A673 (cell line): ENCODE measurements at regions not wholly inside any gene's neighbourhood (a gene's known extent, or its start where the extent isn't known, plus 50 kb on each side); places are given as distances from the start of the nearest gene placed in this dataset.

Experiments used
- BruUV-seq: library from RNA; stranded (reverse); fragments of 400-500 nt; replicated peaks from 2 replicates; lab custom pipeline; 2021; lab: Mats Ljungman, UMichigan
- CTCF ChIA-PET: fragments of 300-600 bp; sonication (Branson Sonifier 250); formaldehyde crosslinking; loops from one replicate; lab custom pipeline; 2022; ENCODE audit warnings: antibody characterized with exemption; lab: Charles Lee
- POLR2A ChIA-PET: fragments of 300-600 bp; sonication (Branson Sonifier 250); formaldehyde crosslinking; loops from one replicate; lab custom pipeline; 2022; ENCODE audit warnings: antibody characterized with exemption; ENCODE audit not compliant: low non-redundant PET; lab: Charles Lee
- DNase-seq: peaks from one replicate; pipeline ENCODE4 v3.0.0-alpha.2; 2015; ENCODE audit warnings: low spot score
- H3K27ac ChIP-seq: fragments of 200-600 bp; sonication (generic); 2 replicates; pipeline ENCODE4 v1.5.1; 2016; ENCODE audit warnings: mixed run types, low read depth, mild to moderate bottlenecking, mixed read lengths, antibody characterized with exemption, low read length; ENCODE audit not compliant: poor library complexity, severe bottlenecking
- H3K27me3 ChIP-seq: fragments of 200-600 bp; sonication (generic); replicated peaks from 2 replicates; pipeline ENCODE4 v1.6.1; 2017; ENCODE audit warnings: mixed run types, low read depth, mild to moderate bottlenecking, mixed read lengths, antibody characterized with exemption, low read length; ENCODE audit not compliant: insufficient read depth, poor library complexity
- H3K36me3 ChIP-seq: fragments of 200-600 bp; sonication (generic); 2 replicates; pipeline ENCODE4 v1.6.1; 2016; ENCODE audit warnings: mixed run types, mild to moderate bottlenecking, mixed read lengths, antibody characterized with exemption, low read length; ENCODE audit not compliant: insufficient read depth, poor library complexity, severe bottlenecking
- H3K4me1 ChIP-seq: fragments of 200-600 bp; sonication (generic); 2 replicates; pipeline ENCODE4 v1.6.1; 2017; ENCODE audit warnings: mixed run types, mild to moderate bottlenecking, mixed read lengths, antibody characterized with exemption, low read length; ENCODE audit not compliant: insufficient read depth, poor library complexity, severe bottlenecking
- H3K4me3 ChIP-seq: fragments of 200-600 bp; sonication (generic); 2 replicates; pipeline ENCODE4 v1.5.1; 2016; ENCODE audit warnings: low read depth, mixed run types, mild to moderate bottlenecking, mixed read lengths, low read length; ENCODE audit not compliant: poor library complexity, severe bottlenecking
- H3K9me3 ChIP-seq: fragments of 200-600 bp; sonication (generic); 2 replicates; pipeline ENCODE4 v1.6.1; 2016; ENCODE audit warnings: mixed run types, low read depth, mild to moderate bottlenecking, mixed read lengths, antibody characterized with exemption, low read length; ENCODE audit not compliant: poor library complexity, severe bottlenecking
- CTCF ChIP-seq: fragments of 300-800, 200-600 bp; sonication (generic); conservative IDR thresholded peaks from 2 replicates; pipeline ENCODE4 v1.5.1; 2017; ENCODE audit warnings: low read depth, mild to moderate bottlenecking, antibody characterized with exemption, low read length, moderate library complexity, mixed read lengths
- EZH2 ChIP-seq: fragments of 200-600 bp; sonication (generic); IDR thresholded peaks from 2 replicates; pipeline ENCODE4 v1.6.1; 2017; ENCODE audit warnings: borderline replicate concordance, low read depth, mild to moderate bottlenecking, mixed read lengths, antibody characterized with exemption, low read length; ENCODE audit not compliant: poor library complexity, severe bottlenecking
- intact Hi-C: fragments of 100-400 bp; cut with micrococcal nuclease; formaldehyde crosslinking; loops from one replicate; pipeline ENCODE4 v1.10.0; 2022; ENCODE audit not compliant: unreplicated experiment

GRCh38 chr1:194707074-194707473 lies 1520.7 kb upstream of the B3GALT2 start:
- Histone ChIP-seq H3K4me1 (no peaks in the 10 kb centered on the region), H3K9me3 (no peaks in the 10 kb centered on the region), H3K36me3 (no peaks in the 10 kb centered on the region), H3K27ac (no peak overlapping the region), H3K27me3 (no peaks in the 10 kb centered on the region), H3K4me3 (no peak overlapping the region)
- no TSS peak for BruUV-seq
- DNase-seq: no peak
- ChIA-PET CTCF (no interaction called here), POLR2A (no interaction called here)
- TF ChIP-seq EZH2 (no peak), CTCF (no peak)
- intact Hi-C loops: no loop called here

- TF ChIP-seq CTCF (no peak), EZH2 (no peak)
- intact Hi-C loops: no loop called here
These were observed 1518.9 kb upstream of the B3GALT2 start for GRCh38 chr1:194705123-194705854.

GRCh38 chr1:194698908-194699318 lies 1512.5 kb upstream of the B3GALT2 start:
- Histone ChIP-seq H3K27me3 (no peaks in the 10 kb centered on the region), H3K4me1 (no peaks in the 10 kb centered on the region), H3K9me3 (no peaks in the 10 kb centered on the region), H3K4me3 (no peak overlapping the region), H3K36me3 (no peaks in the 10 kb centered on the region), H3K27ac (no peak overlapping the region)
- DNase-seq: no peak
- intact Hi-C loops: no loop called here
- CTCF ChIA-PET: no interaction called here
- no TSS peak for BruUV-seq
- no peak for TF ChIP-seq EZH2
- TF ChIP-seq CTCF: no peak
- POLR2A ChIA-PET: no interaction called here

More at GRCh38 chr1:194705123-194705854, 1518.9 kb upstream of the B3GALT2 start:
- H3K27me3 ChIP-seq: no peaks in the 10 kb centered on the region
- no peaks in the 10 kb centered on the region for H3K9me3 ChIP-seq
- H3K36me3 ChIP-seq: no peaks in the 10 kb centered on the region
- H3K4me1 ChIP-seq: no peaks in the 10 kb centered on the region
- DNase-seq: no peak
- no peak overlapping the region for H3K4me3 ChIP-seq
- ChIA-PET CTCF (no interaction called here), POLR2A (no interaction called here)
- no TSS peak for BruUV-seq
- H3K27ac ChIP-seq: no peak overlapping the region
